Neural cell (in vitro differentiated cells): ENCODE measurements at regions not wholly inside any gene's neighbourhood (a gene's known extent, or its start where the extent isn't known, plus 50 kb on each side); places are given as distances from the start of the nearest gene placed in this dataset.

Experiments used
- EP300 ChIP-seq: fragments of 450-650 bp; conservative IDR thresholded peaks from 2 replicates; pipeline ENCODE4 v1.6.1; 2014; ENCODE audit warnings: antibody characterized with exemption, mild to moderate bottlenecking, moderate library complexity; ENCODE audit not compliant: poor library complexity, severe bottlenecking
- POLR2AphosphoS5 ChIP-seq: IDR thresholded peaks from 2 replicates; pipeline ENCODE4 v1.6.1; 2012
- TAF1 ChIP-seq: IDR thresholded peaks from 2 replicates; pipeline ENCODE4 v1.6.1; 2012; ENCODE audit warnings: low read depth
- TF ChIP-seq, protein P1 (sequence below): fragments of 450-650 bp; IDR thresholded peaks from 2 replicates; pipeline ENCODE4 v1.5.1; 2014; ENCODE audit warnings: antibody characterized with exemption, mild to moderate bottlenecking, moderate library complexity; ENCODE audit not compliant: poor library complexity, severe bottlenecking

DNA sequence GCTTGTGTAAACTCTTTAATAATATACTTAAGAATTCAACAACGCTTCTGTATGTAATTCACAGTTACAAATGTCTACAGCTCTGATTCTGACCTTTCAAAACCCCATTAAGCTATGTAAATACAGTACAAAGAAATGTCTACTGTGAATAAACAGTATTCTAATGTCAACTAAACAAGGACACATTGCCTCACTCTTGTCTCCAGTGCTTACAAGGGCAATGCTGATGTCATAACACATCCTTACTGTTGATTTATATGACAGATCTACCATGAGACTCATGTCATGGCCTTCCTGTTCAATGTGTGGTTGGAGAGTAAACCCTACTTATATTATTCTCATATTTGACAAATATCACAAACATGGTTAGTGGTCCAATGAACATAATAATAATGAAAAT, 256.1 kb upstream of the ADGRL3 start:
- TF ChIP-seq, protein P1, sequence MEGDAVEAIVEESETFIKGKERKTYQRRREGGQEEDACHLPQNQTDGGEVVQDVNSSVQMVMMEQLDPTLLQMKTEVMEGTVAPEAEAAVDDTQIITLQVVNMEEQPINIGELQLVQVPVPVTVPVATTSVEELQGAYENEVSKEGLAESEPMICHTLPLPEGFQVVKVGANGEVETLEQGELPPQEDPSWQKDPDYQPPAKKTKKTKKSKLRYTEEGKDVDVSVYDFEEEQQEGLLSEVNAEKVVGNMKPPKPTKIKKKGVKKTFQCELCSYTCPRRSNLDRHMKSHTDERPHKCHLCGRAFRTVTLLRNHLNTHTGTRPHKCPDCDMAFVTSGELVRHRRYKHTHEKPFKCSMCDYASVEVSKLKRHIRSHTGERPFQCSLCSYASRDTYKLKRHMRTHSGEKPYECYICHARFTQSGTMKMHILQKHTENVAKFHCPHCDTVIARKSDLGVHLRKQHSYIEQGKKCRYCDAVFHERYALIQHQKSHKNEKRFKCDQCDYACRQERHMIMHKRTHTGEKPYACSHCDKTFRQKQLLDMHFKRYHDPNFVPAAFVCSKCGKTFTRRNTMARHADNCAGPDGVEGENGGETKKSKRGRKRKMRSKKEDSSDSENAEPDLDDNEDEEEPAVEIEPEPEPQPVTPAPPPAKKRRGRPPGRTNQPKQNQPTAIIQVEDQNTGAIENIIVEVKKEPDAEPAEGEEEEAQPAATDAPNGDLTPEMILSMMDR, result no peak
- no peak for TF ChIP-seq TAF1
- TF ChIP-seq POLR2AphosphoS5, result no peak
- no peak for TF ChIP-seq EP300
